Smooth muscle cell (in vitro differentiated cells): ENCODE measurements at regions not wholly inside any gene's neighbourhood (a gene's known extent, or its start where the extent isn't known, plus 50 kb on each side); places are given as distances from the start of the nearest gene placed in this dataset.

Source experiments
- DNase-seq: peaks from one replicate; lab custom pipeline; 2025; ENCODE audit not compliant: unreplicated experiment; lab: John Stamatoyannopoulos, UW
- H2AFZ ChIP-seq: fragments of 200-600 bp; sonication (generic); 2 replicates; pipeline ENCODE4 v1.6.0; 2016; ENCODE audit warnings: antibody characterized with exemption, low read depth, mild to moderate bottlenecking
- H3F3A ChIP-seq: fragments of 200-600 bp; sonication (generic); 2 replicates; pipeline ENCODE4 v1.6.0; 2017; ENCODE audit warnings: antibody characterized with exemption, low read depth
- H3K27ac ChIP-seq: fragments of 200-600 bp; sonication (generic); 2 replicates; pipeline ENCODE4 v1.5.1; 2016; ENCODE audit warnings: low read depth, mild to moderate bottlenecking
- H3K27me3 ChIP-seq: fragments of 200-600 bp; sonication (generic); 2 replicates; pipeline ENCODE4 v1.6.1; 2016; ENCODE audit warnings: low read depth, mild to moderate bottlenecking
- H3K36me3 ChIP-seq: fragments of 200-600 bp; sonication (generic); 2 replicates; pipeline ENCODE4 v1.5.1; 2016; ENCODE audit warnings: low read depth
- H3K4me1 ChIP-seq: fragments of 200-600 bp; sonication (generic); 2 replicates; pipeline ENCODE4 v1.5.1; 2016; ENCODE audit warnings: low read depth
- H3K4me2 ChIP-seq: fragments of 200-600 bp; sonication (generic); 2 replicates; pipeline ENCODE4 v1.6.0; 2016; ENCODE audit warnings: mild to moderate bottlenecking
- H3K4me3 ChIP-seq: fragments of 200-600 bp; sonication (generic); 2 replicates; pipeline ENCODE4 v1.5.1; 2016; ENCODE audit warnings: mild to moderate bottlenecking
- H3K79me2 ChIP-seq: fragments of 200-600 bp; sonication (generic); 2 replicates; pipeline ENCODE4 v1.6.0; 2016; ENCODE audit warnings: low read depth, mild to moderate bottlenecking
- H3K9ac ChIP-seq: fragments of 200-600 bp; sonication (generic); 2 replicates; pipeline ENCODE4 v1.6.0; 2016; ENCODE audit warnings: low read depth
- H3K9me3 ChIP-seq: fragments of 200-600 bp; sonication (generic); replicated peaks from 2 replicates; pipeline ENCODE4 v1.5.1; 2016; ENCODE audit warnings: low read depth
- H4K20me1 ChIP-seq: fragments of 200-600 bp; sonication (generic); 2 replicates; pipeline ENCODE4 v1.6.0; 2016; ENCODE audit warnings: low read depth
- CTCF ChIP-seq: fragments of 200-600 bp; sonication (generic); IDR thresholded peaks from 2 replicates; pipeline ENCODE4 v1.5.1; 2017; ENCODE audit warnings: borderline replicate concordance, mild to moderate bottlenecking, antibody characterized with exemption; ENCODE audit not compliant: insufficient read depth, poor library complexity, severe bottlenecking
- WGBS: methylation state at CpG from one replicate; pipeline ENCODE4 v1.1.7; 2016; ENCODE audit warnings: low lambda C conversion rate; 5-methylcytosine and 5-hydroxymethylcytosine counted together

GRCh38 chr20:7240490-7240889 is 473.0 kb downstream of the BMP2 start:
- no peaks in the 10 kb centered on the region for H3K4me1 ChIP-seq
- no peak for TF ChIP-seq CTCF
- H3K4me3 ChIP-seq, result no peak overlapping the region
- no peaks in the 10 kb centered on the region for H3F3A ChIP-seq
- WGBS, result 97% methylated on average over 3 of the region's 3 CpGs
- H3K9ac ChIP-seq, result no peak overlapping the region
- no peak overlapping the region for H2AFZ ChIP-seq
- no peaks in the 10 kb centered on the region for H3K79me2 ChIP-seq
- H3K4me2 ChIP-seq, result no peak overlapping the region
- no peaks in the 10 kb centered on the region for H3K36me3 ChIP-seq
- no peaks in the 10 kb centered on the region for H3K27me3 ChIP-seq
- no peaks in the 10 kb centered on the region for H4K20me1 ChIP-seq
- no peak overlapping the region for H3K27ac ChIP-seq
- no peaks in the 10 kb centered on the region for H3K9me3 ChIP-seq
- DNase-seq, result no peak

- TF ChIP-seq CTCF, result no peak
- no peaks in the 10 kb centered on the region for H3K9me3 ChIP-seq
- no peak overlapping the region for H3K27ac ChIP-seq
- 81% methylated on average over 7 of the region's 7 CpGs for WGBS
- no peak overlapping the region for H3K4me2 ChIP-seq
- H3K4me3 ChIP-seq, result no peak overlapping the region
- no peak for DNase-seq
- no peak overlapping the region for H2AFZ ChIP-seq
- H3K27me3 ChIP-seq, result no peaks in the 10 kb centered on the region
- no peak overlapping the region for H3K9ac ChIP-seq
- H4K20me1 ChIP-seq, result no peaks in the 10 kb centered on the region
- no peaks in the 10 kb centered on the region for H3K79me2 ChIP-seq
- no peaks in the 10 kb centered on the region for H3K4me1 ChIP-seq
- H3K36me3 ChIP-seq, result no peaks in the 10 kb centered on the region
- H3F3A ChIP-seq, result no peaks in the 10 kb centered on the region
Measured at GRCh38 chr20:7248281-7249201, 481.1 kb downstream of the BMP2 start.

- WGBS, result 93% methylated on average over 2 of the region's 2 CpGs
- Histone ChIP-seq H3K4me2 (no peak overlapping the region), H4K20me1 (no peaks in the 10 kb centered on the region), H3K27ac (no peak overlapping the region), H3K36me3 (no peaks in the 10 kb centered on the region), H3K4me1 (no peaks in the 10 kb centered on the region), H2AFZ (no peak overlapping the region), H3F3A (no peaks in the 10 kb centered on the region), H3K4me3 (no peak overlapping the region), H3K9me3 (no peaks in the 10 kb centered on the region), H3K27me3 (peaks cover 9% of the 10 kb centered on the region), H3K79me2 (no peaks in the 10 kb centered on the region), H3K9ac (no peak overlapping the region)
- DNase-seq, result no peak
- no peak for TF ChIP-seq CTCF
Measured at GRCh38 chr20:7250337-7250736, 482.9 kb downstream of the BMP2 start.

- Histone ChIP-seq H3K79me2 (no peaks in the 10 kb centered on the region), H3K9ac (no peak overlapping the region), H3K4me3 (no peak overlapping the region), H3K27ac (no peak overlapping the region), H3K4me1 (no peaks in the 10 kb centered on the region), H3K9me3 (no peaks in the 10 kb centered on the region), H3K27me3 (peaks cover 11% of the 10 kb centered on the region), H4K20me1 (no peaks in the 10 kb centered on the region), H3K4me2 (no peak overlapping the region), H2AFZ (no peak overlapping the region), H3K36me3 (no peaks in the 10 kb centered on the region), H3F3A (no peaks in the 10 kb centered on the region)
- TF ChIP-seq CTCF, result no peak
- DNase-seq, result no peak
- WGBS, result 92% methylated on average over 2 of the region's 2 CpGs
Measured at GRCh38 chr20:7257099-7257498, 489.6 kb downstream of the BMP2 start.
